GM21367 (cell line): ENCODE measurements at regions not wholly inside any gene's neighbourhood (a gene's known extent, or its start where the extent isn't known, plus 50 kb on each side); places are given as distances from the start of the nearest gene placed in this dataset.

Experiments used
- ATAC-seq: cut with Tn5 transposase; IDR thresholded peaks from one replicate; pipeline ENCODE4 v1.9.1; 2021; ENCODE audit not compliant: unreplicated experiment

DNA sequence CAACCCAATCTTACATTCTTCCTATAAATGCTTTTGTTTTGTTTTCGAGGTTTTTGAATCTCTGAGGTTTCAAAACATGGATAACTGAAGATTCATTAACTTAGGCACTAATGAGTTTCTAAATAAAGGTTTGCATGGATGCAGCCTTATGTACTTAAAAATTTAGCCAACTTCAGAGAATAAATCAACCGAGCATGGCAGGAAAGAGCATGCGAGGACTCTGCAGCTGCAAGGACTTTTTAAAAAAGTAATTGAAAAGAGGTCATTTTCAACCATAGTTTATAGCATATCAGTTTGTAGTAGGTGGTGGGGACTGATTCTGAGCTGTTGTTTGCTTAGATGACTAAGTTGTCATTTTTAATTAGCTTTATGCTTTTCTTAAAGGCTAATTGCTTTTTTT is 567.0 kb upstream of the ZEB2 start:
- no peak for ATAC-seq

- ATAC-seq, result no peak
These were observed 565.7 kb upstream of the ZEB2 start for GRCh38 chr2:145085612-145086011.

- ATAC-seq, result no peak
These were observed 560.5 kb upstream of the ZEB2 start for GRCh38 chr2:145080426-145080825.

- no peak for ATAC-seq
These were observed 559.7 kb upstream of the ZEB2 start for GRCh38 chr2:145079641-145080040.

DNA sequence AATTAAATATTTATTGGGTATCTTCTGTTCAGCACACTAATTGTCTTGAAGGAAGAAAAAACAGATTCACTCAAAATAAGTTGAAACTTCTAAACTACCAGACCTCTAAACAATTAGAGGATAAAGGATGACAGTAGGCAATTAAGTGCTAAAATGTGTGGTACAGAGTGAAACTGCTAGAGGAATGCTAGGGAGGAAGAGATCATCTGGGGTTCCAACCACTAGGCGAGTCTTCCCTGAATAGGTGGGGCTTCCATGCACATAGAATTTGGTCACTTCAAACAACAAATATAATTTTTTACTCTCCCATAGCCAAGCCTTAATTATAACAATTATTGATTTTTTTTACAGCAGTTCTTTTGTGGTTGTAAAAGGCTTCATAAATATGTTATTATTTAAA is 559.0 kb upstream of the ZEB2 start:
- no peak for ATAC-seq

DNA sequence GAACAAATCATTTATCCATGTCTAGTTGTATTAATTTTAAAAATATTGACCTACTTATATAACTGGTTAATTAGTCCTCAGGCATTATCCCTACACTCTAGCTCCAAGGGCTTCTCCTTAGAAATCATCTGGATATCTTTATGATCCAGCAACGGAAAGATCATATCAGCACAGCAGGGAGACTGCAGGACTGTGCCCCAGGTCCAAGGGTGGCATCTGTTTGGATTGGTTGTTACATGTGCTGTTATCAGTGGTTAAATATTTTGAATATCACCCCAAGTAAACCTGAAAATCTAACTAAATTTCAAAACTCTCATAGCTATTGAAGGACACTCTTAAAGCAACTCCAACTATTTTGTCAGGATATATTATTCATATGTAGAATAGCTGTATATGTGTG is 556.2 kb upstream of the ZEB2 start:
- no peak for ATAC-seq

GRCh38 chr2:145075454-145076062 is 555.6 kb upstream of the ZEB2 start:
- ATAC-seq, result no peak

DNA sequence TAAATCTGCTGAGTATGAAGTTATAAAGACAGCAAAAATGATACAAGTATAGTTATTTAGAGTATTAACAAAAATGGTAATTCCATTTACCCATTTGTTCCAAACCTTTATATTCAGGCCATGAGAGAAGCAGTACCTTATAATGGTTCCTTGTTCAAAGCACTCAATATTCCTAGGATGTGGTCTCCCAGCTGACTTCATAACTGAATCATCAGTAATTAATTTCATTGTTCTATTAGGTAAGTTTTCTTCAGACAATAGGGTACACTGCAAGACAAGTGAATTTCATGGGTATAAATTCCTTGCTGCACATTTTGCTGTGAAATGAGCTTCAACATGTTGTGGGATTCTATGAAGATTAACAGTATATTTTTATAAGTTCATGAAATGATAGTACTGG is 550.8 kb upstream of the ZEB2 start:
- ATAC-seq, result no peak

DNA sequence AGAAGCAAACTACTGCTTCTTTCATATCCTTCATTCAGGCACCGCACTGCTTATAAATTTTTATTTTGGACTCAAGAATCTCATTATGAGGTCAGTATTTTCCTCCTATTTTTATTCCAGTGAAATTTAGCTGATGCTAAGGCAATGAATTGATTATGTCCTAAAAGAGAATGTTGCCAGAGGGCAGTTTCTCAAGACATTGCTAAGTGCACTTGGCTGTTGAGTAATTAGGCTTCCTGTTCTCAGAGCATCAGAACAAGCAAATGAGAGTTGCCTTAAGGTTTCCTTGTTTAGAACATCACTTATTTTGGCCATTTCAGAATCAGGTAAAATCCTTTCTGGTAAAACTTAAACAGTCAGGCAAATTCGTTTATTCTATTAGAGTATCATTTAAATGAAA is 548.6 kb upstream of the ZEB2 start:
- no peak for ATAC-seq

GRCh38 chr2:145067549-145068030 is 547.7 kb upstream of the ZEB2 start:
- no peak for ATAC-seq

GRCh38 chr2:145066856-145067548 is 547.1 kb upstream of the ZEB2 start:
- no peak for ATAC-seq

GRCh38 chr2:145066151-145066661 is 546.3 kb upstream of the ZEB2 start:
- ATAC-seq, result no peak

DNA sequence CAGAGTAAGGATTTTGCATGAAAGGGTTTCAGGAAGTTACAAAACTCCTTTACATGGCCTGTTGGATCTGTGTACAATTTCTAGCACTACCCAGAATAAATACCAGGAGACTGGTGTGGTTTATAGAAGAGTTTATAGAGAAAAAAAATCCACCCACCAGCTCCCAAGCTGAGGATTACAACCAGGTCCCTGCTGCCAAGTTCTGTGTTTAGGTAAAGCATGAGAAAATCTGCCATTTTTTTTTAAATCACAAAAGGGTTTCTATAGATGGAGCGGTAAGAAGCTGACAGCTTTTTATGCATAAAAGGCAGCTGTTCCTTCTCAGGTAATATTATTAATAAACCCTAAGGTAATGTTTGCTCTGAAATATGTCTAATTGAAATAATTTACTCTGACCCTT is 545.4 kb upstream of the ZEB2 start:
- ATAC-seq, result no peak

DNA sequence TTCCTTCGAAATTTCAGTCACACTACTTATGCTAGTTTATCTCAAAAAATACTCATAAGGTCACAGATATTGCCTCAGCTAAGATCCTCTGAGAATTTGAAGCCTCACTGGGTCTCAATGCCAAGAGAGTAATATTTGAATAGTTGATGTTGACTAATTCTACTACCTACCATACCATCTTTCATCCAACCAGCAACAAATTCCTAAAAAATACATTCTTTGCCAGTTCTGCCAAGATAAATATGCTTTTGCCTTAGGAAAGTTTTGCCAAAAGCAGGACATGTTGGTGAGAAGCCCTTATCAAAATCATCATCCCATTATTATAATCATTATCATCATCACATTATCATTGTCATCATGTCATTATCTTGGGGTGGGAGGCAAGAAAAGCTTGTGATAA is 544.6 kb upstream of the ZEB2 start:
- no peak for ATAC-seq

DNA sequence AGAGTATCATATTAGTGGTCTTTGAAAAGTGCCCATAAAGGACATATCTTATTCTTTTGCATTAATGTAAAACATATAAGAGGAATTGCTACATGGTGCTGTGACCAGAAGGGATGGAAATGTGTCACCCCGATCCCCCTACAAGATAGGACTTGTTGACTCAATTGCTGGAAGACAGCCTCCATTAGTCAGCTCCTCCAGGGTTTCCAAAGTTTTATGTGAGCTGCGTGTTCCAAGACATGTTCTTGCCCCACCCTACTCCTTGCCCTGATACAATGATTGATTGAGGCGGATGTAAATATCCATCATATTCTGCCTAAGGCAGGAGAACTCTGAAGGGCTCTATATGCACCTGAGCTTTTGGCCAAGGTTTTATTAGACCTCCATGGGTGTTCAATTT is 541.0 kb upstream of the ZEB2 start:
- ATAC-seq, result no peak

DNA sequence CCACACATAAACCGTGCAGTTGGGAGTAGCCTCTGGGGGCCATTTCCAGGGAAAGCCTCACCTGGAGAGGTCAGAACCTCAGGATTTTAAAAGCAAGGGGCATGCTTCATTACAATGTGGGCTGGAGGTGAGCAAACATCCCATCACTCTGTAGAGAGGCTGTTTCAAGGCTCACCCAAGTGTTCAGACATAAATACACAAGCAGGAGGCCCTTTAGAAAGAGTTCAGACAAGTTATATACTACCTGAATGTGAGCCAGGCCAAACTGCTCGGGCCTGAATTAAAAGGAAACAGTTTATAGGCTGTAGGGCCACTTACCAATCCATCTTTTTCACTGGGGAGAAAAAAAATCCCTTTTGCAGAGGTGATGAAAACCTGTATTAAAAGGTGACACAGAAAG is 540.0 kb upstream of the ZEB2 start:
- no peak for ATAC-seq

DNA sequence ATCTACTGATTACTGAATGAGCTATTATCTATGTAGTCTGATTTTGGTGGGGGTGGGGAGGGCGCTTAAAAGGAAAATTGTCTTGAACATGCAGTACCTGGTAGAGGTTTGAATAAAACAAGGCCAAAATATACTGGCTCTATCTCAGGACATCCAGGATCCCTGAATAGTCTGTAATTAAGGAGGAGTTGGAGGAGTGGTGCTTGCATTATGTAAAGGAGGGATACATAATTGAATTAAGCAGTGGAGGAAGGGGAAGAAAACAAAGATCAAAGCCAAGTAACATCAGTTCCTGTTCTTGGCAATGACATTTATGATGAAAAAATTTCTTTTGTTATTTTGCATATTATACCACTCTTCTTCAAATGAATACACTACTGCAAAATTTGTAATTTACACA is 539.4 kb upstream of the ZEB2 start:
- ATAC-seq, result no peak

DNA sequence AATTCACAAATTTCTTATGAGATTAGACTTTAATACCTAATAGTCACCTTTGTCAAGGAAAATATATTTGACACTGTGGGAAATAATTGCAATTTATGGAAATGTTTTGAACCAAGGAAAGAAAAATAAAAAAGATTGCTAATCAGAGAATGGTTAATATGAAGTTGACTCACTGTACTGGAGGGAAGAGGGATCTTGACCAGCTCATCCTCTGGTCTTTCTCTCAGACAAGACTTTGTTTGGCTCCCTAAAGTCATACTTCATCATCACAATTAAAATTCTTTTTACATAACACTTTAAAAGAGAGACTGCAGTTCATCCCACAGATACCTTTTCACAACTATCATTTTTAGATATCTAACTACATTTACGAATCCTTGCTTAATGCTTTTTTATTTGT is 538.5 kb upstream of the ZEB2 start:
- no peak for ATAC-seq

DNA sequence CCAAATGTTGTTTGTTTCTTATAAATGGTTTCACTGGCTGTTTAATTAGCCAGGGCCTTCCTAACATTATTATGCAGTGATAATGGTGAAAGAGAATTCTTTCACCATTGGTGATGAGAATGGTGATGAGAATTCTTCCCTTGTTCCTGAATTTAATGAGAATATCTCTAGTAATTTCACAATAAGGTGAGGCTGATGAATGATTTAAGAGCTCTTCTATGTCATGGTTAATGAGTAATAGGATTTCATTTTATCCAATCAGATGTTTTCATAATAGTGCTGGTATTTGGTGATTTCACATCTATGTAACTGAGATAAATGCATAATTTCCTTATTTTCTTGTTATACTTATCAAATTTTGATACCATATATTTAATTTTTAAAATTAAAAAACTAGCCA is 535.7 kb upstream of the ZEB2 start:
- ATAC-seq, result no peak

- ATAC-seq, result no peak
These were observed 530.2 kb upstream of the ZEB2 start for GRCh38 chr2:145050134-145050533.

GRCh38 chr2:145049475-145049874 is 529.6 kb upstream of the ZEB2 start:
- no peak for ATAC-seq

GRCh38 chr2:145047554-145047953 is 527.6 kb upstream of the ZEB2 start:
- ATAC-seq, result no peak

GRCh38 chr2:145044491-145044890 is 524.6 kb upstream of the ZEB2 start:
- no peak for ATAC-seq
